ENCODE measurements at regions not wholly inside any gene's neighbourhood (a gene's known extent, or its start where the extent isn't known, plus 50 kb on each side); places are given as distances from the start of the nearest gene placed in this dataset.

- H3K36me3 Mint-ChIP-seq = no peaks in the 10 kb centered on the region
- TF ChIP-seq, protein P1, sequence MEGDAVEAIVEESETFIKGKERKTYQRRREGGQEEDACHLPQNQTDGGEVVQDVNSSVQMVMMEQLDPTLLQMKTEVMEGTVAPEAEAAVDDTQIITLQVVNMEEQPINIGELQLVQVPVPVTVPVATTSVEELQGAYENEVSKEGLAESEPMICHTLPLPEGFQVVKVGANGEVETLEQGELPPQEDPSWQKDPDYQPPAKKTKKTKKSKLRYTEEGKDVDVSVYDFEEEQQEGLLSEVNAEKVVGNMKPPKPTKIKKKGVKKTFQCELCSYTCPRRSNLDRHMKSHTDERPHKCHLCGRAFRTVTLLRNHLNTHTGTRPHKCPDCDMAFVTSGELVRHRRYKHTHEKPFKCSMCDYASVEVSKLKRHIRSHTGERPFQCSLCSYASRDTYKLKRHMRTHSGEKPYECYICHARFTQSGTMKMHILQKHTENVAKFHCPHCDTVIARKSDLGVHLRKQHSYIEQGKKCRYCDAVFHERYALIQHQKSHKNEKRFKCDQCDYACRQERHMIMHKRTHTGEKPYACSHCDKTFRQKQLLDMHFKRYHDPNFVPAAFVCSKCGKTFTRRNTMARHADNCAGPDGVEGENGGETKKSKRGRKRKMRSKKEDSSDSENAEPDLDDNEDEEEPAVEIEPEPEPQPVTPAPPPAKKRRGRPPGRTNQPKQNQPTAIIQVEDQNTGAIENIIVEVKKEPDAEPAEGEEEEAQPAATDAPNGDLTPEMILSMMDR (IDR thresholded peaks at IDR 0.05; ENCODE audit: unreplicated experiment) = no peak
- no peaks in the 10 kb centered on the region for H3K27me3 Mint-ChIP-seq (ENCODE audit: low read depth)
- no peaks in the 10 kb centered on the region for H3K4me1 Mint-ChIP-seq
- H3K4me3 Mint-ChIP-seq = no peak overlapping the region
- DNase-seq (ENCODE audit: low spot score in 2 of 2, unreplicated experiment in 2 of 2) = no peak
- no peak overlapping the region for H3K27ac Mint-ChIP-seq
- peaks cover 16% of the 10 kb centered on the region for H3K9me3 Mint-ChIP-seq
Measured at GRCh38 chr16:35753559-35754390, 2294.4 kb downstream of the TP53TG3F start.

DNA sequence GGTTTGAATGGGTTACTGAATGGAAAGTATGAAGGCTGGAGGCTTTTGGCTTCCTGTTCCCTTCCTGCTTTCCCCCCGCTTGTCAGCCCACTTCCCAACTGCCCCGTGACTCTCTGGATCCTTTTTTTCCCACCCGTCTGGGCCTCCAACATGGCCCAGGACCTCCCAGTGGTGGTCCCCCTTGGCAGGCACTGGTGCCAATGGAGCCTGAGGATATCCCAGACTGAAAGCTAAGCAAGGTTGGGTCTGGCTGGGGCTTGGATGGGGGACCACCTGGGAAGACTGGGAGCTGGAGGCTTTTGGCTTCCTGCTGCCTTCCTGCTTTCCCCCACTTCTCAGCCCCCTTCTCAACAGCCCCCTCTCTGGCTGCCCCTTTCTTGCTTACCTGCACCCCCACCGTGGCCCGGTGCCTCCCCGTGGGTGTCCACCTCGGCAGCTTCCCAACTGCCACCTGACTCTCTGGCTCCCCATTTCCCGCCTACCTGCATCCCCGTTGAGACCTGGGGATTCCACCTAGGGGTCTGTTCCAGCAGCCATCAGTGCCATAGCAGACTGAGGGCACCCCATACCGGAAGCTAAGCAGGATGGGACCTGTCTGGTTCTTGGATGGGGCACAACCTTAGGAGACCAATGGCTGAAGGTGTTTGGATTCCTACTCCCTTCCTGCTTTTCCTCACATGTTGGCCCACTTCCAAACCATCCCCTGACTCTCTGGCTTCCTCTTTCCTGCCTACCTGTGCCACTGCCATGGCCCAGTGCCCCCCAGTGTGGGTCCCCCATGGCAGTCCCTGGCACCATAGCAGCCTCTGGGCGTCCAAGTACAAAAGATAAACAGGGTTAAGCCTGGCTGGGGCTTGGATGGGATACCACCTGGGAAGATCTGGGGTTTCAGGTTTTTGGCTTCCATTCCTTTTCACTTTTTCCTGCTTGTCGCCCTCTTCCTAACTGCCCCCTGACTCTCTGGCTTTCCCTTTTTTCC, 2295.3 kb downstream of the TP53TG3F start:
- H3K27me3 Mint-ChIP-seq (ENCODE audit: low read depth) = no peaks in the 10 kb centered on the region
- H3K36me3 Mint-ChIP-seq = no peaks in the 10 kb centered on the region
- no peak overlapping the region for H3K4me3 Mint-ChIP-seq
- no peak overlapping the region for H3K27ac Mint-ChIP-seq
- DNase-seq (ENCODE audit: low spot score in 2 of 2, unreplicated experiment in 2 of 2) = no peak
- peaks cover 22% of the 10 kb centered on the region for H3K9me3 Mint-ChIP-seq
- TF ChIP-seq, protein P1 (IDR thresholded peaks at IDR 0.05; ENCODE audit: unreplicated experiment) = no peak
- no peaks in the 10 kb centered on the region for H3K4me1 Mint-ChIP-seq

DNA sequence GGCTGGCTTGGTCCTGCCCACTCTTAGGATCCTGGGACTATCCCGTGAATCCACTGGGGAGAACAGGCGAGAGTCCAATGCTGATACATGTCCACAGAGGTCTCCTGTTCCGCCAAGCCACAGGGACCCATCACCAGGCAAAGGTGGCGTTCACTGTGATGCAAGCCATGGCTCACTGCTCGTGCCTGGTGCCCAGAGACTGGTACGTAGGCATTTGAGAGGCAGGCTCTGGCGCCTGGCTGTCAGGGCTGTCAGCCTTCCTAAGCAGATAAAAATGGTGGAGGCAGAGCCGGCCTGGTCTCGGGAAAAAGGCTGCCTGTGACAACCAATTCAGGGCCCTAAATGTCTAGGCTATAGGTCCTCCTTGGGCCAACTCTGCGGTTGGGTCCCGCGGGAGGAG, 2329.0 kb downstream of the TP53TG3F start:
- Mint-ChIP-seq H3K4me3 (no peak overlapping the region), H3K27ac (no peak overlapping the region), H3K36me3 (no peaks in the 10 kb centered on the region), H3K27me3 (ENCODE audit: low read depth) (no peaks in the 10 kb centered on the region), H3K4me1 (no peaks in the 10 kb centered on the region), H3K9me3 (peaks cover 59% of the 10 kb centered on the region)
- no peak for DNase-seq (ENCODE audit: low spot score in 2 of 2, unreplicated experiment in 2 of 2)
- TF ChIP-seq, protein P1 (IDR thresholded peaks at IDR 0.05; ENCODE audit: unreplicated experiment) = no peak

DNA sequence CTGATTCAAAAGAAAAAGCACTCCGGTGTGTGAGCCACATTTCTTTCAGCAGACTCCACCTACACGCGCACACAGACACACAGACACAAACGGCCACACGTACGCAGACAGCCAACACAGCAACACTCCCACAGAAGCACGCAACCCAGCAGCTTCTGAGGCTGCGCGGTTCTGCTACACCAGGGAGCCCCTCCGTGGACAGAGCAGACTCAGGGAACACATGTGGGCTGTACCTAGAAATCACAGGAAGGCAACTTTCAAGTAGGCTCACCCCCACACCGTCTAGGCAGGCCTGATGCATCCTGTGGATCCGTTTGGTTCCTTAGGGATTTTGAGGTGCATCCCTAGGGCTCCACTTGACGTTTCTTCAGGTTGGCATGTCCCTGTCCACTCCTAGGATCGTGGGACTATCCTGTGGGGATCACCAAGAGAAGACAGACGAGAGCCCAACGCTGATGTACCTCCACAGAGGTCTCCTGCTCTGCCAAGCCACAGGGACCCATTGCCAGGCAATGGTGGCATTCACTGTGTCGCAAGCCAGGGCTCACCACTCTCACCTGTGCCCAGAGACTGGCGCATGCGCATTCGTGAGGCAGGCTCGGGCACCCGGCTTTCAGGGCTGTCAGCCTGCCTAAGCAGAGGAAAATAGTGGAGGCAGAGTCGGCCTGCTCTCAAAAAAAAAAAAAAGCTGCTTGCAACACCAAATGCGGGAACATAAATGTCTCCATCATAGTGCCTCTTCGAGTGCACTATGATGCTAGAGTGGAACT, 2333.3 kb downstream of the TP53TG3F start:
- no peak for DNase-seq (ENCODE audit: low spot score in 2 of 2, unreplicated experiment in 2 of 2)
- peaks cover 50% of the 10 kb centered on the region for H3K9me3 Mint-ChIP-seq
- TF ChIP-seq, protein P1 (IDR thresholded peaks at IDR 0.05; ENCODE audit: unreplicated experiment) = no peak

GRCh38 chr16:35793601-35794000, 2334.2 kb downstream of the TP53TG3F start:
- Mint-ChIP-seq H3K36me3 (no peaks in the 10 kb centered on the region), H3K27ac (no peak overlapping the region), H3K9me3 (peaks cover 53% of the 10 kb centered on the region), H3K4me3 (no peak overlapping the region), H3K4me1 (no peaks in the 10 kb centered on the region), H3K27me3 (ENCODE audit: low read depth) (no peaks in the 10 kb centered on the region)
- DNase-seq (ENCODE audit: low spot score in 2 of 2, unreplicated experiment in 2 of 2) = no peak
- TF ChIP-seq, protein P1 (IDR thresholded peaks at IDR 0.05; ENCODE audit: unreplicated experiment) = no peak

More for the DNA sequence above, 2333.3 kb downstream of the TP53TG3F start:
- Mint-ChIP-seq H3K4me1 (no peaks in the 10 kb centered on the region), H3K27me3 (ENCODE audit: low read depth) (no peaks in the 10 kb centered on the region), H3K36me3 (no peaks in the 10 kb centered on the region), H3K4me3 (no peak overlapping the region), H3K27ac (no peak overlapping the region)
